Osteocyte (in vitro differentiated cells): ENCODE measurements at regions not wholly inside any gene's neighbourhood (a gene's known extent, or its start where the extent isn't known, plus 50 kb on each side); places are given as distances from the start of the nearest gene placed in this dataset.

Experiments used
- DNase-seq: peaks from one replicate; pipeline ENCODE4 v3.0.0; 2021; ENCODE audit warnings: mixed read lengths; ENCODE audit not compliant: unreplicated experiment; ENCODE audit errors: extremely low spot score
- H3K27ac Mint-ChIP-seq: one replicate; pipeline ENCODE4 v1.8.0; 2021; ENCODE audit warnings: mild to moderate bottlenecking, mixed read lengths; ENCODE audit not compliant: unreplicated experiment
- H3K27me3 Mint-ChIP-seq: one replicate; pipeline ENCODE4 v1.8.0; 2021; ENCODE audit warnings: mixed read lengths; ENCODE audit not compliant: unreplicated experiment
- H3K36me3 Mint-ChIP-seq: one replicate; pipeline ENCODE4 v1.8.0; 2021; ENCODE audit warnings: mixed read lengths; ENCODE audit not compliant: unreplicated experiment
- H3K4me1 Mint-ChIP-seq: one replicate; pipeline ENCODE4 v1.8.0; 2021; ENCODE audit warnings: mixed read lengths; ENCODE audit not compliant: unreplicated experiment
- H3K4me3 Mint-ChIP-seq: one replicate; pipeline ENCODE4 v1.8.0; 2021; ENCODE audit warnings: mild to moderate bottlenecking, moderate library complexity, mixed read lengths; ENCODE audit not compliant: unreplicated experiment
- H3K9me3 Mint-ChIP-seq: one replicate; pipeline ENCODE4 v1.8.0; 2021; ENCODE audit warnings: mixed read lengths; ENCODE audit not compliant: unreplicated experiment
- CTCF ChIP-seq: fragments of 200-600 bp; sonication (generic); IDR thresholded peaks from 2 replicates; pipeline ENCODE4 v1.5.0; 2021; ENCODE audit warnings: antibody characterized with exemption, mild to moderate bottlenecking, moderate library complexity

GRCh38 chr1:69436151-69436550 lies 131.6 kb upstream of the LRRC7 start:
- TF ChIP-seq CTCF, result no peak
- Mint-ChIP-seq H3K4me1 (no peaks in the 10 kb centered on the region), H3K36me3 (no peaks in the 10 kb centered on the region), H3K27me3 (peaks cover 7% of the 10 kb centered on the region), H3K9me3 (no peaks in the 10 kb centered on the region), H3K27ac (no peak overlapping the region), H3K4me3 (no peak overlapping the region)
- DNase-seq, result no peak

GRCh38 chr1:69438056-69438795 lies 129.5 kb upstream of the LRRC7 start:
- no peak overlapping the region for H3K4me3 Mint-ChIP-seq

GRCh38 chr1:69441496-69441895 lies 126.2 kb upstream of the LRRC7 start:
- DNase-seq, result no peak

More at GRCh38 chr1:69438056-69438795, 129.5 kb upstream of the LRRC7 start:
- Mint-ChIP-seq H3K36me3 (no peaks in the 10 kb centered on the region), H3K4me1 (no peaks in the 10 kb centered on the region), H3K27ac (no peak overlapping the region), H3K9me3 (no peaks in the 10 kb centered on the region), H3K27me3 (peaks cover 6% of the 10 kb centered on the region)
- no peak for DNase-seq
- TF ChIP-seq CTCF, result no peak

GRCh38 chr1:69451196-69451595 lies 116.5 kb upstream of the LRRC7 start:
- Mint-ChIP-seq H3K4me3 (no peak overlapping the region), H3K27ac (no peak overlapping the region), H3K36me3 (no peaks in the 10 kb centered on the region), H3K4me1 (no peaks in the 10 kb centered on the region), H3K9me3 (peaks cover 3% of the 10 kb centered on the region), H3K27me3 (no peaks in the 10 kb centered on the region)
- no peak for DNase-seq
- TF ChIP-seq CTCF, result no peak

More at GRCh38 chr1:69441496-69441895, 126.2 kb upstream of the LRRC7 start:
- Mint-ChIP-seq H3K9me3 (peaks cover 8% of the 10 kb centered on the region), H3K27me3 (peaks cover 2% of the 10 kb centered on the region), H3K4me1 (no peaks in the 10 kb centered on the region), H3K27ac (no peak overlapping the region), H3K36me3 (no peaks in the 10 kb centered on the region), H3K4me3 (no peak overlapping the region)
- no peak for TF ChIP-seq CTCF

GRCh38 chr1:69455718-69456117 lies 112.0 kb upstream of the LRRC7 start:
- TF ChIP-seq CTCF, result no peak
- H3K36me3 Mint-ChIP-seq, result no peaks in the 10 kb centered on the region
- no peak for DNase-seq
- H3K4me1 Mint-ChIP-seq, result no peaks in the 10 kb centered on the region
- peaks cover 2% of the 10 kb centered on the region for H3K27me3 Mint-ChIP-seq
- no peaks in the 10 kb centered on the region for H3K9me3 Mint-ChIP-seq
- no peak overlapping the region for H3K4me3 Mint-ChIP-seq
- H3K27ac Mint-ChIP-seq, result no peak overlapping the region
